ENCODE measurements at regions not wholly inside any gene's neighbourhood (a gene's known extent, or its start where the extent isn't known, plus 50 kb on each side); places are given as distances from the start of the nearest gene placed in this dataset.

- no peak for DNase-seq (ENCODE audit: low read depth in 2 of 2)
These were observed 50.6 kb upstream of the JAZF1 start for GRCh38 chr7:28231176-28231575.

- DNase-seq (ENCODE audit: low read depth in 2 of 2) = no peak
These were observed 56.0 kb upstream of the JAZF1 start for GRCh38 chr7:28236560-28236959.

- DNase-seq (ENCODE audit: low read depth in 2 of 2) = no peak
These were observed 56.8 kb upstream of the JAZF1 start for GRCh38 chr7:28237363-28237762.

GRCh38 chr7:28239823-28240204 is 59.2 kb upstream of the JAZF1 start:
- no peak for DNase-seq (ENCODE audit: low read depth in 2 of 2)

GRCh38 chr7:28240481-28240880 is 59.9 kb upstream of the JAZF1 start:
- DNase-seq (ENCODE audit: low read depth in 2 of 2) = no peak

GRCh38 chr7:28243861-28244260 is 63.3 kb upstream of the JAZF1 start:
- DNase-seq (ENCODE audit: low read depth in 2 of 2) = no peak

GRCh38 chr7:28245123-28245878 is 64.7 kb upstream of the JAZF1 start:
- no peak for DNase-seq (ENCODE audit: low read depth in 2 of 2)

GRCh38 chr7:28246921-28247461 is 66.4 kb upstream of the JAZF1 start:
- no peak for DNase-seq (ENCODE audit: low read depth in 2 of 2)

- no peak for DNase-seq (ENCODE audit: low read depth in 2 of 2)
These were observed 77.6 kb upstream of the JAZF1 start for GRCh38 chr7:28258240-28258639.

- no peak for DNase-seq (ENCODE audit: low read depth in 2 of 2)
These were observed 80.4 kb upstream of the JAZF1 start for GRCh38 chr7:28260969-28261368.

- no peak for DNase-seq (ENCODE audit: low read depth in 2 of 2)
These were observed 83.2 kb upstream of the JAZF1 start for GRCh38 chr7:28263622-28264271.

GRCh38 chr7:28266402-28266801 is 85.8 kb upstream of the JAZF1 start:
- no peak for DNase-seq (ENCODE audit: low read depth in 2 of 2)

GRCh38 chr7:28267012-28267411 is 86.4 kb upstream of the JAZF1 start:
- DNase-seq (ENCODE audit: low read depth in 2 of 2) = no peak

- no peak for DNase-seq (ENCODE audit: low read depth in 2 of 2)
These were observed 89.2 kb upstream of the JAZF1 start for GRCh38 chr7:28269700-28270361.

- DNase-seq (ENCODE audit: low read depth in 2 of 2) = no peak
These were observed 89.9 kb upstream of the JAZF1 start for GRCh38 chr7:28270536-28270935.

- peak in 1 of 2 donors; percentile 1 for DNase-seq (ENCODE audit: low read depth in 2 of 2)
These were observed 91.9 kb upstream of the JAZF1 start for GRCh38 chr7:28272461-28272877.

- DNase-seq (ENCODE audit: low read depth in 2 of 2) = no peak
These were observed 95.7 kb upstream of the JAZF1 start for GRCh38 chr7:28276298-28276697.

- no peak for DNase-seq (ENCODE audit: low read depth in 2 of 2)
These were observed 96.8 kb upstream of the JAZF1 start for GRCh38 chr7:28277364-28277763.

- no peak for DNase-seq (ENCODE audit: low read depth in 2 of 2)
These were observed 97.4 kb upstream of the JAZF1 start for GRCh38 chr7:28277958-28278357.

GRCh38 chr7:28280516-28280915 is 99.9 kb upstream of the JAZF1 start:
- DNase-seq (ENCODE audit: low read depth in 2 of 2) = no peak

GRCh38 chr7:28290496-28290895 is 109.9 kb upstream of the JAZF1 start:
- DNase-seq (ENCODE audit: low read depth in 2 of 2) = no peak

- no peak for DNase-seq (ENCODE audit: low read depth in 2 of 2)
These were observed 111.0 kb upstream of the JAZF1 start for GRCh38 chr7:28291559-28291958.

Data from stimulated activated CD8-positive, alpha-beta memory T cell treated with anti-CD3 and anti-CD28 coated beads, Interleukin-2, amount 100 ng/mL, for 1 hour (primary cell).